ENCODE measurements at regions not wholly inside any gene's neighbourhood (a gene's known extent, or its start where the extent isn't known, plus 50 kb on each side); places are given as distances from the start of the nearest gene placed in this dataset.
"Not testable (repeated sequence)": the region's sequence is repeated elsewhere in the genome, so short reads cannot be mapped to it uniquely, and the experiment has no call there.

DNA sequence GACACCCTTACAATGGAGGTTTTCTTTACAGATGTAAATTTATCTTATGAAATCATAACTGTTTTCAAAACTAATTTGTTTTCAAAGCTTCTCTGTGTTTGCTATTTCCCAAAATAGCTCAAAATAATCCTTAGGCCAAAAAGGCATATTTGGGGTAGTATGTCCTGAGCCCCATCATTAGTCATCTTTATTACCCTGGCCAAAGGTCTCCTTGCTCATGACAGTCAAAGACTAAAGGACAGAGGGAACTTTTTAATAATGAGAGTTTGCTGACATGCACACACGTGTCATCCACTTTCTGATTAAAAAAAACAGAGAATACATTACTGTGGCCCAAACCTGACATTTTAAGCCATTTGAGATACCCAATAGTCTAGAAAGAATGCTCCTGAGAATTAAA lies 221.9 kb upstream of the DUSP10 start:
- peaks cover 17% of the 10 kb centered on the region for H3K4me1 Mint-ChIP-seq
- H3K36me3 Mint-ChIP-seq (ENCODE audit: low read depth): no peaks in the 10 kb centered on the region
- H3K27me3 Mint-ChIP-seq: no peaks in the 10 kb centered on the region
- TF ChIP-seq, protein P1, sequence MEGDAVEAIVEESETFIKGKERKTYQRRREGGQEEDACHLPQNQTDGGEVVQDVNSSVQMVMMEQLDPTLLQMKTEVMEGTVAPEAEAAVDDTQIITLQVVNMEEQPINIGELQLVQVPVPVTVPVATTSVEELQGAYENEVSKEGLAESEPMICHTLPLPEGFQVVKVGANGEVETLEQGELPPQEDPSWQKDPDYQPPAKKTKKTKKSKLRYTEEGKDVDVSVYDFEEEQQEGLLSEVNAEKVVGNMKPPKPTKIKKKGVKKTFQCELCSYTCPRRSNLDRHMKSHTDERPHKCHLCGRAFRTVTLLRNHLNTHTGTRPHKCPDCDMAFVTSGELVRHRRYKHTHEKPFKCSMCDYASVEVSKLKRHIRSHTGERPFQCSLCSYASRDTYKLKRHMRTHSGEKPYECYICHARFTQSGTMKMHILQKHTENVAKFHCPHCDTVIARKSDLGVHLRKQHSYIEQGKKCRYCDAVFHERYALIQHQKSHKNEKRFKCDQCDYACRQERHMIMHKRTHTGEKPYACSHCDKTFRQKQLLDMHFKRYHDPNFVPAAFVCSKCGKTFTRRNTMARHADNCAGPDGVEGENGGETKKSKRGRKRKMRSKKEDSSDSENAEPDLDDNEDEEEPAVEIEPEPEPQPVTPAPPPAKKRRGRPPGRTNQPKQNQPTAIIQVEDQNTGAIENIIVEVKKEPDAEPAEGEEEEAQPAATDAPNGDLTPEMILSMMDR (IDR thresholded peaks at IDR 0.05): no peak
- no peak overlapping the region for H3K4me3 Mint-ChIP-seq
- H3K9me3 Mint-ChIP-seq: no peaks in the 10 kb centered on the region
- POLR2A ChIA-PET: interaction anchor here (0.7 kb wide), 1 partner anchor 26 kb away, joined by 9 read pairs; no protein-coding TSS in a partner anchor
- H3K27ac Mint-ChIP-seq: no peak overlapping the region
- no peak for ATAC-seq (ENCODE audit: low read depth)
- no peak for DNase-seq
- CTCF ChIA-PET: no interaction called here
- intact Hi-C loops (cut with micrococcal nuclease): no loop called here

DNA sequence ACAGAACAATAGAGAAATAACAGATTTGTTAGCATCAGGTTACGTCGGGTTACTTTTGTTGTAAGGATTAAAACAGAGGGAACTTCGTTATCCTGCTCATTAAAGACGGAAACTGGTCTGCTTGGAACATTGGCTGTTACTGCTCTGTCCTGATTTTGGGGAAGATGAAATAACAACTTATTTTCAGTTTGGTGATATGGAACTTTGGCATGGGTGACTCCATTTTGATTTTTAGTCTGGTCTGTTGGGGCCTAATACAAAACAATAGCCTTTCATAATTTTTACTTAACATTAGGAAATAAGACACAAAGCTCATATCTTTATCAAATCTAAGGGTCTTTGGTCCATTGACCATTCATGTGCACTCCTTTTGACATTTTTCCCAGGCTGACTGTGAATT lies 220.5 kb upstream of the DUSP10 start:
- DNase-seq (no peak), ATAC-seq (ENCODE audit: low read depth) (no peak)
- Mint-ChIP-seq H3K4me1 (peaks cover 22% of the 10 kb centered on the region), H3K4me3 (no peak overlapping the region), H3K36me3 (ENCODE audit: low read depth) (no peaks in the 10 kb centered on the region), H3K27ac (no peak overlapping the region), H3K9me3 (no peaks in the 10 kb centered on the region), H3K27me3 (no peaks in the 10 kb centered on the region)
- intact Hi-C loops (cut with micrococcal nuclease): no loop called here
- ChIA-PET POLR2A (interaction anchor here (1.5 to 1.9 kb wide), 3 partner anchors 122 to 221 kb away, joined by 5 to 7 read pairs (median 6); partner anchors contain the start of gene DUSP10), CTCF (interaction anchor here (1.4 kb wide), 1 partner anchor 485 kb away, joined by 4 read pairs; no protein-coding TSS in a partner anchor)
- TF ChIP-seq, protein P1 (IDR thresholded peaks at IDR 0.05): no peak

DNA sequence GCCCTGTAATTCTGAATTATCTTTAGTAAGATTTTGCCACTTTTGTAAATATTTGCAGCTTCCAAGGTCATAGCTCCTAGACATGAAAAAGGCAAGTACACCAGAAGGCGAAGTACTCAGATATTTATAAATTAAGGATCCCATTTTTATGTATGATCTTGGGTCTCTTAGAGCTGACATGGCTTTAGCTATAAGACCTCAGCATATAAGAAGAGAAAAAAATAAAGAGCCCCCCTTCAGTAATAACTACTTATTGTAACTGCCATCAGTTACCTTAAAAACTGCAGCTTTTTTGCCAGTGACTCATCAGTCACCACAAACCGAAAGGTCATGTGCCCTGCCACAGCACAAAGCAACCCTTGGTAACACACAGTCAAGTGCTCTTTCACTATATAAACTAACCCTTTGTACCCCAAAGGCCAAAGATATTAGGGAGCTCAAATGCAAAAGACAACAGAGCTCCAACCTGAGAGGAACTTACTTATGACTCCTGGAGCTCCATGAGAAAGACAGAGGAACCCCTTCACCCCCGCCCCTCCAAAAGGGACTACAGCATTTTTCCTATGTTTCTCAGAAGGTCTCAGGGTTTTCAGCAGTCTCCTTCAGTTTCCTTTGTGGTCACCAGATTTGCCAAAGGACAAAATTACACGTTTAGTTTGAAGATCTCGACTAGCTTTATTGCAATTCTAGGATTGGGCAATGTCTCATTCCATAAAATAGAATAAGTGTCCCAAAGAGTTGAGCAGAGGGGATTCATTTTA lies 219.8 kb upstream of the DUSP10 start:
- H3K27me3 Mint-ChIP-seq: no peaks in the 10 kb centered on the region
- TF ChIP-seq, protein P1 (IDR thresholded peaks at IDR 0.05): no peak
- H3K9me3 Mint-ChIP-seq: no peaks in the 10 kb centered on the region
- DNase-seq: no peak
- ChIA-PET POLR2A (interaction anchor here (0.6 to 1.9 kb wide), 5 partner anchors 121 to 325 kb away, joined by 4 to 7 read pairs (median 6); partner anchors contain the start of gene DUSP10), CTCF (interaction anchor here (0.7 to 1.4 kb wide), 2 partner anchors 218 to 484 kb away, joined by 3 to 4 read pairs; no protein-coding TSS in a partner anchor)
- H3K4me1 Mint-ChIP-seq: peaks cover 24% of the 10 kb centered on the region
- H3K36me3 Mint-ChIP-seq (ENCODE audit: low read depth): no peaks in the 10 kb centered on the region
- intact Hi-C loops (cut with micrococcal nuclease): no loop called here
- peak; percentile 76 for ATAC-seq (ENCODE audit: low read depth)
- H3K27ac Mint-ChIP-seq: peak overlapping the region; percentile 4
- no peak overlapping the region for H3K4me3 Mint-ChIP-seq

DNA sequence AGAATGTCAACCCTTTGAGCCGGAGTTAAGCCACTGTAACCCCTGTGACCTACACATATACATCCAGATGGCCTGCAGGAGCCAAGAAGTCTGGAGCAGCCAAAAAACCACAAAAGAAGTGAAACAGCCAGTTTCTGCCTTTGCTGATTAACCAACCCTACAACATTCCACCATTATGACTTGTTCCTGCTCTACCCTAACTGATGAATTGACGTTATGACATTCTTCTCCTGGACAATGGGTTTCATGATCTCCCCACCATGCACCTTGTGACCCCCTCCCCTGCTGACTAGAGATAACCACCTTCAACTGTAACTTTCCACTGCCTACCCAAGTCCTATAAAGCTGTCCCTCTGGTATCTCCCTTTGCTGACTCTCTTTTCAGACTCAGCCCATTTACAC lies 216.3 kb upstream of the DUSP10 start:
- peak overlapping the region; percentile 5 for H3K27ac Mint-ChIP-seq
- peaks cover 24% of the 10 kb centered on the region for H3K4me1 Mint-ChIP-seq
- DNase-seq; H3K4me3 Mint-ChIP-seq; H3K27me3 Mint-ChIP-seq; H3K9me3 Mint-ChIP-seq; H3K36me3 Mint-ChIP-seq (ENCODE audit: low read depth); intact Hi-C loops (cut with micrococcal nuclease); POLR2A ChIA-PET; CTCF ChIA-PET: not testable (repeated sequence)
- peak; percentile 7 for ATAC-seq (ENCODE audit: low read depth)

DNA sequence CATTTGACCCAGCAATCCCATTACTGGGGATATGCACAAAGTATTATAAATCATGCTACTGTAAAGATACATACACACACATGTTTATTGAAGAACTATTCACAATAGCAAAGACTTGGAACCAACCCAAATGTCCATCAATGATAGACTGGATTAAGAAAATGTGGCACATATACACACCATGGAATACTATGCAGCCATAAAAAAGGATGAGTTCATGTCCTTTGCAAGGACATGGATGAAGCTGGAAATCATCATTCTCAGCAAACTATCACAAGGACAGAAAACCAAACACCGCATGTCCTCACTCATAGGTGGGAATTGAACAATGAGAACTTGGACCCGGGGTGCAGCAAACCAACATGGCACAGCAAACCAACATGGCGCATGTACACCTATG lies 215.5 kb upstream of the DUSP10 start:
- CTCF ChIA-PET; POLR2A ChIA-PET; DNase-seq; intact Hi-C loops (cut with micrococcal nuclease); ATAC-seq (ENCODE audit: low read depth); H3K36me3 Mint-ChIP-seq (ENCODE audit: low read depth); H3K4me3 Mint-ChIP-seq; H3K27me3 Mint-ChIP-seq; H3K27ac Mint-ChIP-seq; H3K9me3 Mint-ChIP-seq: not testable (repeated sequence)
- H3K4me1 Mint-ChIP-seq: peaks cover 23% of the 10 kb centered on the region

DNA sequence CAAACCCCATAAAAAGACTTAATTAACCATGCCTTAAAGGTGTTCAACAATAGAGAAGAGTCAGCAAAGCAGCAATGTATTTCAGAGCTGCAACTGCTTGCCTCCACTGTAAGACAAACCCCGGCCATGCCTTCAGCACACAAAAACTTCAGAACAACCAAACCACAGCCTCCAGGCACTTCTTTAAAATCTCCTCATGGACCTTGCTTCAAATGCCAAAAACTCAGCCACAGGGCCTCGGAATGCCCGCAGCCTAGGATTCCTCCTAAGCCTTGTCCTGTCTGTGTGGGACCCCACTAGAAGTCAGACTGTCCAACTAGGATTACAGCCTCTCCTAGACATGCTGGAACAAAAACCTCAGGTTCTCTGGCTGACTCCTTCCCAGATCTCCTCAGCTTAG lies 208.1 kb upstream of the DUSP10 start:
- ATAC-seq (ENCODE audit: low read depth) (no peak), DNase-seq (no peak)
- ChIA-PET POLR2A (interaction anchor here (0.6 kb wide), 1 partner anchor 269 kb away, joined by 5 read pairs; no protein-coding TSS in a partner anchor), CTCF (no interaction called here)
- H3K4me1 Mint-ChIP-seq: no peaks in the 10 kb centered on the region
- H3K9me3 Mint-ChIP-seq: peaks cover 4% of the 10 kb centered on the region
- intact Hi-C loops (cut with micrococcal nuclease): no loop called here
- TF ChIP-seq, protein P1 (IDR thresholded peaks at IDR 0.05): no peak
- no peak overlapping the region for H3K27ac Mint-ChIP-seq
- H3K27me3 Mint-ChIP-seq: no peaks in the 10 kb centered on the region
- H3K4me3 Mint-ChIP-seq: no peak overlapping the region
- H3K36me3 Mint-ChIP-seq (ENCODE audit: low read depth): no peaks in the 10 kb centered on the region
